HepG2 (cell line): ENCODE measurements at regions not wholly inside any gene's neighbourhood (a gene's known extent, or its start where the extent isn't known, plus 50 kb on each side); places are given as distances from the start of the nearest gene placed in this dataset.

Source experiments
- ATAC-seq: fragments of 200-7000 bp; cut with Tn5 transposase; 3 replicates; pipeline ENCODE4 v1.9.1; 2020; ENCODE audit warnings: mild to moderate bottlenecking, moderate library complexity
- BruUV-seq: library from RNA; stranded (reverse); fragments of 400-500 nt; replicated peaks from 2 replicates; lab custom pipeline; 2021; lab: Mats Ljungman, UMichigan
- CTCF ChIA-PET: fragments of 300-600 bp; formaldehyde crosslinking; extraction: SDS; loops from one replicate; lab custom pipeline; 2021; ENCODE audit warnings: low total read pairs, inconsistent platforms, low intra/inter-chr PET ratio; lab: Yijun Ruan, JAX
- POLR2A ChIA-PET: fragments of 350-600 bp; sonication (Branson Sonifier 250); formaldehyde crosslinking; loops from one replicate; lab custom pipeline; 2020; ENCODE audit warnings: antibody characterized with exemption, inconsistent platforms; lab: Yijun Ruan, JAX
- DNase-seq: peaks from one replicate; pipeline ENCODE4 v3.0.0-alpha.2; 2015; ENCODE audit warnings: low spot score
- FAIRE-seq: peaks from 3 replicates; lab custom pipeline; 2011; peaks lifted over from hg19 to GRCh38; lab: Jason Lieb, UNC
- H2AFZ ChIP-seq: one replicate; pipeline ENCODE4 v1.6.1; 2011; ENCODE audit warnings: low read length, inconsistent platforms
- H3K27ac ChIP-seq: fragments of 300-600 bp; 3 replicates; pipeline ENCODE4 v1.8.0; 2011; ENCODE audit warnings: mixed run types, mild to moderate bottlenecking, mixed read lengths, low read length, inconsistent platforms; ENCODE audit not compliant: insufficient read depth; ENCODE audit errors: extremely low read length
- H3K27me3 ChIP-seq, 2 experiments: fragments of 200-600 bp in 1 of 2; 2 replicates in 1 of 2; 3 replicates in 1 of 2; pipeline versions ENCODE4 v1.6.0 to v1.8.0; 2011; ENCODE audit warnings: low read length in 2 of 2, mild to moderate bottlenecking in 2 of 2, moderate library complexity in 2 of 2, inconsistent platforms in 1 of 2; ENCODE audit not compliant: insufficient read depth in 2 of 2, control insufficient read depth in 1 of 2
- H3K36me3 ChIP-seq, 2 experiments: fragments of 200-600 bp in 1 of 2; replicated peaks in 1 of 2; 2 replicates in 1 of 2; 3 replicates in 1 of 2; pipeline versions ENCODE4 v1.5.1 to v1.8.0; 2011; ENCODE audit warnings: low read length in 2 of 2, inconsistent platforms in 1 of 2; ENCODE audit not compliant: insufficient read depth in 2 of 2, control insufficient read depth in 1 of 2
- H3K4me1 ChIP-seq: 2 replicates; pipeline ENCODE4 v1.5.1; 2012; ENCODE audit warnings: low read length, inconsistent platforms; ENCODE audit not compliant: insufficient read depth
- H3K4me2 ChIP-seq: 2 replicates; pipeline ENCODE4 v1.6.0; 2011; ENCODE audit warnings: low read depth, low read length, inconsistent platforms
- H3K4me3 ChIP-seq, 3 experiments: fragments of 200-600 bp in 1 of 3; sonication (generic), shearing (Covaris generic) in 1 of 3; replicated peaks in 1 of 3; 2 replicates each; pipeline ENCODE4 v1.5.1; 2011 to 2016; ENCODE audit warnings: low read length in 3 of 3, inconsistent platforms in 2 of 3, low read depth in 2 of 3, mild to moderate bottlenecking in 2 of 3, control low read depth in 1 of 3, mixed read lengths in 1 of 3; ENCODE audit not compliant: insufficient read depth in 1 of 3
- H3K79me2 ChIP-seq: one replicate; pipeline ENCODE4 v1.6.1; 2011; ENCODE audit warnings: low read length, inconsistent platforms; ENCODE audit not compliant: insufficient read depth
- H3K9ac ChIP-seq: 2 replicates; pipeline ENCODE4 v1.6.0; 2011; ENCODE audit warnings: mild to moderate bottlenecking, low read depth, low read length, inconsistent platforms; ENCODE audit not compliant: insufficient read depth
- H3K9me3 ChIP-seq: 2 replicates; pipeline ENCODE4 v1.5.1; 2012; ENCODE audit warnings: mild to moderate bottlenecking, low read length
- H4K20me1 ChIP-seq: 2 replicates; pipeline ENCODE4 v1.6.0; 2011; ENCODE audit warnings: inconsistent platforms, mild to moderate bottlenecking, low read length, moderate library complexity; ENCODE audit not compliant: insufficient read depth
- BORCS8-MEF2B ChIP-seq: sonication (generic); formaldehyde crosslinking; IDR thresholded peaks from 2 replicates; pipeline ENCODE4 v1.8.0; 2022; ENCODE audit warnings: mild to moderate bottlenecking, missing genetic modification reagents
- CCDC6 ChIP-seq: sonication (generic); formaldehyde crosslinking; IDR thresholded peaks from 2 replicates; pipeline ENCODE4 v1.8.1; 2022; ENCODE audit warnings: mild to moderate bottlenecking, missing genetic modification reagents, moderate library complexity
- FIP1L1 ChIP-seq: fragments of 200-400 bp; formaldehyde crosslinking; IDR thresholded peaks from 2 replicates; pipeline ENCODE4 v1.6.1; 2018; ENCODE audit warnings: low read depth, mild to moderate bottlenecking, low read length, moderate library complexity, borderline replicate concordance; ENCODE audit not compliant: insufficient read depth
- KMT2A ChIP-seq: sonication (generic); formaldehyde crosslinking; IDR thresholded peaks from 2 replicates; pipeline ENCODE4 v1.4.0; 2020; ENCODE audit warnings: missing genetic modification reagents
- NCOA5 ChIP-seq: sonication (generic); formaldehyde crosslinking; IDR thresholded peaks from 2 replicates; pipeline ENCODE4 v1.4.0; 2020; ENCODE audit warnings: missing genetic modification reagents
- TBP ChIP-seq: sonication (generic); formaldehyde crosslinking; IDR thresholded peaks from 2 replicates; pipeline ENCODE4 v1.5.0; 2020; ENCODE audit warnings: missing genetic modification reagents
- ZNF205 ChIP-seq: IDR thresholded peaks from 2 replicates; pipeline ENCODE4 v1.6.1; 2018; ENCODE audit warnings: missing biosample characterization, missing genetic modification reagents
- ZNF749 ChIP-seq: sonication (generic); formaldehyde crosslinking; IDR thresholded peaks from 2 replicates; pipeline ENCODE4 v1.8.0; 2022; ENCODE audit warnings: mild to moderate bottlenecking, missing genetic modification reagents, moderate library complexity, borderline replicate concordance
- WGBS: methylation state at CpG from one replicate; pipeline ENCODE4 v1.1.6; 2017; ENCODE audit warnings: low lambda C conversion rate; 5-methylcytosine and 5-hydroxymethylcytosine counted together
- in situ Hi-C: cut with HindIII; loops from 2 replicates; pipeline ENCODE4 v1.10.0; 2017; ENCODE audit warnings: low pct_unique_long_range_greater_than_20kb; ENCODE audit not compliant: extremely low pct_ligation_motif_present
- intact Hi-C: fragments of 100-400 bp; cut with micrococcal nuclease; formaldehyde crosslinking; loops from one replicate; pipeline ENCODE4 v1.10.0; 2022; ENCODE audit not compliant: unreplicated experiment
- TF ChIP-seq, protein P1 (sequence below): sonication (generic); formaldehyde crosslinking; IDR thresholded peaks from 2 replicates; pipeline ENCODE4 v1.4.0; 2020; ENCODE audit warnings: mild to moderate bottlenecking, missing genetic modification reagents
- TF ChIP-seq, protein P2 (sequence below): sonication (generic); formaldehyde crosslinking; IDR thresholded peaks from 2 replicates; pipeline ENCODE4 v1.4.0; 2020; ENCODE audit warnings: missing genetic modification reagents
- TF ChIP-seq, protein P3 (sequence below): sonication (generic); formaldehyde crosslinking; IDR thresholded peaks from 2 replicates; pipeline ENCODE4 v1.5.1; 2020; ENCODE audit warnings: missing genetic modification reagents, mild to moderate bottlenecking, borderline replicate concordance
- TF ChIP-seq, protein P4 (sequence below): IDR thresholded peaks from 2 replicates; pipeline ENCODE4 v1.4.0; 2020; ENCODE audit warnings: mild to moderate bottlenecking, missing genetic modification reagents

DNA sequence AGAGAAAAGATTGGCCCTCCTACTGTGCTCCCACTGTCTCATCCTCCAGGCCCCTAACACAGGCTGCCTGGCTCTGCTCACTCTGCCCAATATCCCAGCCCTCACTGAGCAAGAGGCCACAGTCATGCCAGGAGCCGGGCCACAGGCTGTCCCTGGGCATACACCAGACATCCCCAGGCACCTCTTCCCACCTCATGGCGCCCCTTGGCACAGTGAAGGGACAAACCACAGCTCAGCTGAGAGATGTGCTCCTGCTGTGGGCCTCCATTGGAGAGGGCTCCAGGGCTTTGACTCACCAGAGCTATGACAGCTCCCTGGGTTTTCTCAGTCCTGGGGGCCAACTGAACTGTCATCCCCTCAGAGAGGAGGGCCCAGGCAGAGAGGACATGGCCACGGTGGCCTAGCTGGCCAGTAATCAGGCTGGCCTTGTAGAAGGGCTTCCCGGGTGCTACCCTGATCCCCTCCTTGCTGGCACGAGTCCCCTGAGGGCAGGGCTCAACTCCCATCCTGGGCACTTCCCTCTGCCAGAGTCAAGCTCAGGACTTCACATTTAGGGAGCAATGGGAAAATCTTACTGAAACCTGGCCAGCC is 220.9 kb downstream of the TUBA3C start:
- Histone ChIP-seq H3K27me3 (no peaks in the 10 kb centered on the region), H4K20me1 (no peaks in the 10 kb centered on the region), H2AFZ (no peak overlapping the region), H3K27ac (no peak overlapping the region), H3K4me2 (no peak overlapping the region), H3K9ac (no peak overlapping the region), H3K9me3 (peaks cover 67% of the 10 kb centered on the region), H3K4me1 (no peaks in the 10 kb centered on the region), H3K79me2 (no peaks in the 10 kb centered on the region), H3K36me3 (no peaks in the 10 kb centered on the region), H3K4me3 (no peak overlapping the region)
- no peak for TF ChIP-seq KMT2A (CRISPR knock-in tag)
- TF ChIP-seq, protein P1, sequence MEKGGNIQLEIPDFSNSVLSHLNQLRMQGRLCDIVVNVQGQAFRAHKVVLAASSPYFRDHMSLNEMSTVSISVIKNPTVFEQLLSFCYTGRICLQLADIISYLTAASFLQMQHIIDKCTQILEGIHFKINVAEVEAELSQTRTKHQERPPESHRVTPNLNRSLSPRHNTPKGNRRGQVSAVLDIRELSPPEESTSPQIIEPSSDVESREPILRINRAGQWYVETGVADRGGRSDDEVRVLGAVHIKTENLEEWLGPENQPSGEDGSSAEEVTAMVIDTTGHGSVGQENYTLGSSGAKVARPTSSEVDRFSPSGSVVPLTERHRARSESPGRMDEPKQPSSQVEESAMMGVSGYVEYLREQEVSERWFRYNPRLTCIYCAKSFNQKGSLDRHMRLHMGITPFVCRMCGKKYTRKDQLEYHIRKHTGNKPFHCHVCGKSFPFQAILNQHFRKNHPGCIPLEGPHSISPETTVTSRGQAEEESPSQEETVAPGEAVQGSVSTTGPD (CRISPR knock-in tag): no peak
- no peak for TF ChIP-seq ZNF205
- no peak for TF ChIP-seq CCDC6 (CRISPR knock-in tag)
- TF ChIP-seq, protein P2, sequence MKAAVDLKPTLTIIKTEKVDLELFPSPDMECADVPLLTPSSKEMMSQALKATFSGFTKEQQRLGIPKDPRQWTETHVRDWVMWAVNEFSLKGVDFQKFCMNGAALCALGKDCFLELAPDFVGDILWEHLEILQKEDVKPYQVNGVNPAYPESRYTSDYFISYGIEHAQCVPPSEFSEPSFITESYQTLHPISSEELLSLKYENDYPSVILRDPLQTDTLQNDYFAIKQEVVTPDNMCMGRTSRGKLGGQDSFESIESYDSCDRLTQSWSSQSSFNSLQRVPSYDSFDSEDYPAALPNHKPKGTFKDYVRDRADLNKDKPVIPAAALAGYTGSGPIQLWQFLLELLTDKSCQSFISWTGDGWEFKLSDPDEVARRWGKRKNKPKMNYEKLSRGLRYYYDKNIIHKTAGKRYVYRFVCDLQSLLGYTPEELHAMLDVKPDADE (CRISPR knock-in tag): no peak
- FAIRE-seq: no peak
- DNase-seq: no peak
- intact Hi-C loops (no loop called here), in situ Hi-C loops (no loop called here)
- ChIA-PET CTCF (no interaction called here), POLR2A (no interaction called here)
- BruUV-seq: no TSS peak
- 0% methylated on average over 1 of the region's 5 CpGs for WGBS
- ATAC-seq: no peak

DNA sequence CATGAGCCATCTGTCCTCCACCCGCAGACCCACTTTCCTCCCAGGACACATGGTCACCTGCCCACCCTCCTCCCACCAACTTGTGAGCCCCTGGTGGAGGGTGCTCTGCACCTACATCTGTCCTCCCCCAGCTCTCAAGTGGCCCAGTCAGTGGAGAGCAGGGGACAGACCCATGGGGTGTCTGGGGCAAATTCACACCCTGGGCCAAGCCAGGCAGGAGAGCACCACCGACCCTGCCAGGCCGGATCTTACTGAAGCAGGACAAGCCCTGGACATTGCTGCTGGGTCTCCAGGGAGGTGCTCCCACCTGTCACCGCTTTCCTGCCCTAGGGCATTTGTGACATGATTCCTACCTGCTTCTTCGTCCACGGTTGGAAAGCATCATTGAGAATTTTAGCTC is 221.6 kb downstream of the TUBA3C start:
- no peaks in the 10 kb centered on the region for H3K79me2 ChIP-seq
- no TSS peak for BruUV-seq
- ChIA-PET POLR2A (no interaction called here), CTCF (no interaction called here)
- no peak overlapping the region for H3K27ac ChIP-seq
- H3K4me3 ChIP-seq: no peak overlapping the region
- no peak overlapping the region for H3K4me2 ChIP-seq
- no peaks in the 10 kb centered on the region for H3K36me3 ChIP-seq
- H4K20me1 ChIP-seq: no peaks in the 10 kb centered on the region
- FAIRE-seq (no peak), ATAC-seq (no peak), DNase-seq (no peak)
- no peaks in the 10 kb centered on the region for H3K4me1 ChIP-seq
- WGBS: 0% methylated on average over 3 of the region's 6 CpGs
- no peaks in the 10 kb centered on the region for H3K27me3 ChIP-seq
- H3K9me3 ChIP-seq: peaks cover 74% of the 10 kb centered on the region
- no peak overlapping the region for H3K9ac ChIP-seq
- intact Hi-C loops: no loop called here
- no peak overlapping the region for H2AFZ ChIP-seq
- in situ Hi-C loops: no loop called here
- no peak for TF ChIP-seq ZNF749 (CRISPR knock-in tag)
- TF ChIP-seq NCOA5 (CRISPR knock-in tag): no peak
- TF ChIP-seq FIP1L1: no peak
- TF ChIP-seq BORCS8-MEF2B (CRISPR knock-in tag): no peak
- TF ChIP-seq, protein P3, sequence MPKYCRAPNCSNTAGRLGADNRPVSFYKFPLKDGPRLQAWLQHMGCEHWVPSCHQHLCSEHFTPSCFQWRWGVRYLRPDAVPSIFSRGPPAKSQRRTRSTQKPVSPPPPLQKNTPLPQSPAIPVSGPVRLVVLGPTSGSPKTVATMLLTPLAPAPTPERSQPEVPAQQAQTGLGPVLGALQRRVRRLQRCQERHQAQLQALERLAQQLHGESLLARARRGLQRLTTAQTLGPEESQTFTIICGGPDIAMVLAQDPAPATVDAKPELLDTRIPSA: no peak
- TF ChIP-seq, protein P4, sequence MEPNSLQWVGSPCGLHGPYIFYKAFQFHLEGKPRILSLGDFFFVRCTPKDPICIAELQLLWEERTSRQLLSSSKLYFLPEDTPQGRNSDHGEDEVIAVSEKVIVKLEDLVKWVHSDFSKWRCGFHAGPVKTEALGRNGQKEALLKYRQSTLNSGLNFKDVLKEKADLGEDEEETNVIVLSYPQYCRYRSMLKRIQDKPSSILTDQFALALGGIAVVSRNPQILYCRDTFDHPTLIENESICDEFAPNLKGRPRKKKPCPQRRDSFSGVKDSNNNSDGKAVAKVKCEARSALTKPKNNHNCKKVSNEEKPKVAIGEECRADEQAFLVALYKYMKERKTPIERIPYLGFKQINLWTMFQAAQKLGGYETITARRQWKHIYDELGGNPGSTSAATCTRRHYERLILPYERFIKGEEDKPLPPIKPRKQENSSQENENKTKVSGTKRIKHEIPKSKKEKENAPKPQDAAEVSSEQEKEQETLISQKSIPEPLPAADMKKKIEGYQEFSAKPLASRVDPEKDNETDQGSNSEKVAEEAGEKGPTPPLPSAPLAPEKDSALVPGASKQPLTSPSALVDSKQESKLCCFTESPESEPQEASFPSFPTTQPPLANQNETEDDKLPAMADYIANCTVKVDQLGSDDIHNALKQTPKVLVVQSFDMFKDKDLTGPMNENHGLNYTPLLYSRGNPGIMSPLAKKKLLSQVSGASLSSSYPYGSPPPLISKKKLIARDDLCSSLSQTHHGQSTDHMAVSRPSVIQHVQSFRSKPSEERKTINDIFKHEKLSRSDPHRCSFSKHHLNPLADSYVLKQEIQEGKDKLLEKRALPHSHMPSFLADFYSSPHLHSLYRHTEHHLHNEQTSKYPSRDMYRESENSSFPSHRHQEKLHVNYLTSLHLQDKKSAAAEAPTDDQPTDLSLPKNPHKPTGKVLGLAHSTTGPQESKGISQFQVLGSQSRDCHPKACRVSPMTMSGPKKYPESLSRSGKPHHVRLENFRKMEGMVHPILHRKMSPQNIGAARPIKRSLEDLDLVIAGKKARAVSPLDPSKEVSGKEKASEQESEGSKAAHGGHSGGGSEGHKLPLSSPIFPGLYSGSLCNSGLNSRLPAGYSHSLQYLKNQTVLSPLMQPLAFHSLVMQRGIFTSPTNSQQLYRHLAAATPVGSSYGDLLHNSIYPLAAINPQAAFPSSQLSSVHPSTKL (CRISPR knock-in tag): no peak
- no peak for TF ChIP-seq TBP (CRISPR knock-in tag)
